GM19467 (cell line): ENCODE measurements at regions not wholly inside any gene's neighbourhood (a gene's known extent, or its start where the extent isn't known, plus 50 kb on each side); places are given as distances from the start of the nearest gene placed in this dataset.
"Not testable (repeated sequence)": the region's sequence is repeated elsewhere in the genome, so short reads cannot be mapped to it uniquely, and the experiment has no call there.

Experiments used
- ATAC-seq: cut with Tn5 transposase; IDR thresholded peaks from one replicate; pipeline ENCODE4 v1.9.1; 2021; ENCODE audit warnings: mild to moderate bottlenecking, moderate library complexity; ENCODE audit not compliant: unreplicated experiment

DNA sequence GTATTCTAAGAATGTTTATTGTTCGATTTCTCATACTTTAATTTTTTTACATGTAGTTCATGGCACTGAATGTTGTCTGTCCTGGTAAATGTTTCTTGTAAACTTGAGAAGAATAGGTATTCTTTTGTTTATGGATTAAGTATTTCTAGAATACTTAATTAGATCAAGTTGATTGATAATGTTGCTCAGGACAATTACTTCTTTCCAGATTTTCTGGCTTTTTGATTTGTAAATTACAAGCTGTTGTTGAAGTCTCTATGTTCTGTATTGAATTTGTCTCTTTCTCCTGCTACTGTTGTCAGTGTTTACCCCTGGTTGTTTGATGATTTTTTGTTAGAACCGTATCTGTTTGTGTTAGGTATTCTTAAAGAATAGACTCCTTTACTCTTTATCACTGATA lies 1720.9 kb upstream of the AGA start:
- ATAC-seq, result no peak

DNA sequence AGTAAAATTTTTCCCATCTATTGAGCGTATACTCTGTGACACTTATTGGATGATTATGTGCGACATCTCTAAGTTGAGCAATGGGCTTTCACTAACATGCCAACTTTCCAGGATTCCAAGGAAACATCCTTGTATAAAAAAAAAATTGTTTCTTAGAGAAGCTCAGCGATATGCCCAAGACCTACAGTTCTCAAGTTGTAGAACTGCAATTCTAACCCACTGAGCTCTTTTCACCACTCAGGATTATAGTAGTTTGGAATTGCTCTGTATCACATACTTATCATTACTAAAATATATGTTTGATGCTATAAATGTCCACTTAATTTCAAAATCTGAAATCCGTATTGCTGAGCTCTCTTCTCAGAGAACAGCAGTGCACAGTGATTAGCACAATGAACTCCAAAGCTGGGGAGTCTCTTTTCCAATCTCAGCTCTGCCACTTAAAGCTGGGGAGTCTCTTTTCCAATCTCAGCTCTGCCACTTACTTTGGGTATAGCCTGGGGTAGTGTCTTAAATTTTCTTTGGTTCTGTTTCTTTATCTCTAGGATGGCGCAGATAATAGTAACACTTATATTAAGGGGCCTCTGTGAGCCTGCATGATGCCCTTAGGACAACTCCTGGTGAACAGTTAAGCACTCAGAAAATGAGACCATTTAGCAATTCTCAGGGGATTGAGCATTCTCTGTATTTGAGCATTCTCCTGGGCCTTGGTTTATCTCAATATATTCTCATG lies 1722.2 kb upstream of the AGA start:
- ATAC-seq, result no peak

DNA sequence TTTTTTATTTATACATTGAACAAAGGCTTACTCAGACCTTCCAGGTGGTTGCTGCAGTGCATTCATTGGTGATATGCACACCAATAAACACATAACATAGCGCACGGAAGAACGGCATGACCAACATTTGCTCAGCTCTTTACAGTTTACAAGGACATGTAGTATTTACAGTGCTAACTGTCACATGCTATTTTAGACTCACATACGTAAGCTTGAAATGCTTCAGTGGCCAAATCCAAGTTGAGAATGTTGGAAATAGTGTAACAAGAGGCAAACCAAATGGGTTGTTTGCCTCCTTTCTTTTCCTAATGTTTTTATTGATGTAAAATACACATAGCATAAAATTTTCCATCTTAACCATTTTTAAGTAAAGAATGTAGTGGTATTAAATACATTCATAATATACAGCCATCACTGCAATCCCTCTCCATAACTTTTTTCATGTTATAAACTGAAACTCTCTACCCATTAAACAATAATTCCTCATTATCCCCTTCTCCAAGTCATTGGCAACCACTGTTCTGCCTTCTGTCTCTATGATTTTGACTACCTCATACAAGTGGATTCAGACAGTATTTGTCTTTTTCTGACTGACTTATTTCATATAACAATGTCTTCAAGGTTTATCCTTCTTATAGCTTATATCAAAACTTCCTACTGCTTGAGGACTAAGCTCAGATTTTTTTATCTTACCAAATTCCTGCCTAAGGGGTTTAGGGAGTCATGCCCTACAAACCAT lies 1722.9 kb upstream of the AGA start:
- no peak for ATAC-seq

DNA sequence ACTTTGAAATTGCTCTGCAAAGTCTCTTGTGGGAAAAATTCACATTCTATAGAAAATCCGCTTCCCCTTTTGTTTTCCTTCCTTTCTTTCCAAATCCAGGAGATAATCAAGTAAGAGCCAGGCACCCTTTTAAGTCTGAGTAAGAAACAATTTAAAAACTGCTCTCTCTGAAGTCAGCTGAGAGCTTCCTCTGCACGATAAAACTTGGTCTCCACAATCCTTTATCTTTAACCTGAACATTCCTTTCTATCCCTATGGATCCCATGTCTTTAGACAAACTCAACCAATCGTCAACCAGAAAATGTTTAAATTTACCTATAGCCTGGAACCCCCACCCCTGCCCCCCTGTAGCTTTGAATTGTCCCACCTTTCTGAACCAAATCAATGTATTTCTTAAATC lies 1723.6 kb upstream of the AGA start:
- no peak for ATAC-seq

DNA sequence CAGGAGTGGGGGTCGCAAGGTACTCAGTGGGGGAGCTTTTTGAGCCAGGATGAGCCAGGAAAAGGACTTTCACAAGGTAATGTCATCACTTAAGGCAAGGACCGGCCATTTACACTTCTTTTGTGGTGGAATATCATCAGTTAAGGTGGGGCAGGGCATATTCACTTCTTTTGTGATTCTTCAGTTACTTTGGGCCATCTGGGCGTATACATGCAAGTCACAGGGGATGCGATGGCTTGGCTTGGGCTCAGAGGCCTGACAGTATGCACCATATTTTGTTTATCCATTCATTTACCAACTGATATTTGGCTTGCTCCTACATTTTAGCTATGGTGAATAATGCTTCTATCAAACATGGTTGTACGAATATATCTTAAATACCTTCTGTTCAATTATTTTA lies 1728.1 kb upstream of the AGA start:
- ATAC-seq, result not testable (repeated sequence)

DNA sequence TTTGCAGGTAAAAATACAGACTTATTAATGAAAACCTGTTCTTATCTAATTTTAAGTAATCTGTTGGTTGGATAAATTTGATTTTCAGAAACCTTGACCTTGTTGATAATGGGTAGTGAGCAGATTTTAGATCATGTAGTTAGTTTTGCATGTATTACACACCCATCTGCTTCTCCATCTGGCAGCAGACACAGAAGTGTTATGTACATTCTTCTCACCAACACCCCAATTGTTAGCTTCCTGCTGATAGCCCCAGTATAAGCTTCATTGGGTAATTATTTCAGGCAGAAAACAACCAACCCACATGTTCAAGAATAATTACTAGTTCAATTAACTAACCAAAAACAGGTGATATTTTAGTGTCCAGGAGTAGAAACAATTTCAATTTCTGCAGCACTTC lies 1740.5 kb upstream of the AGA start:
- ATAC-seq, result no peak

DNA sequence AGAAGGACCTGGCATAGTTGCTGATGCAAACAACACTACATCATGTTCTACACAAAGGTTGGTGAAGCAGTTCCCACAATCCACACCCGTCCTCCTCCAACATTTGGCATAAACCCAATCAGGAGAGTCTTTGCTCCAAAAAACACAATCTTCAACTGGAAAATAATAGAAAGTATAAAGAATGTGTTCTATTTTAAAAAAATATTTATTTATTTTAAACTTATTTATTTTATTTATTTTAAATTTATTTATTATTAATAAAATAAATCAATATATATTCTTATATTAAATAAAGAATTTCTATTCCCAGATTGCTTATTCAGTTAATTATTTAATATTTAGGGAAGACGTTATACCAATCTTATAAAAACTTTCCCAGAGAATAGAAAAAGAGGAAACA lies 1753.7 kb upstream of the AGA start:
- ATAC-seq, result no peak

DNA sequence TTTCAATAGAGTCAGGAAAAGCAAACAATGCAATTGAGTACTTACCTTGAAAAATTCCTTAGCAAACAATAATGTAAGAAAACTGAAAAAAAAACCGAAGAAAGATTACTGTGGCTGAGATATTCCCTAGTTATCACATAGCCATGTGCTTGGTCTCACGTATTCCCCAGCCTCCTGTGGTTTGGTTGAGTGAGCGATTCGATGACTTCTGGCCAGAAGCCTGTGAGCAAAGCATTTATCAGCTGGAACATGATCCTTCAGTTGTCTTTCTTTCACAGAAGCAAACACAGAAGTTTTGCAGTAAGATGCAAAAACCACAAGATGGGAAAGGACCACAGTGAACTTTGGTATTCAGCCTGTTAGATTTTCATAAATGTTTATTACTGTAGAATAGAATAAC lies 1754.3 kb upstream of the AGA start:
- no peak for ATAC-seq

DNA sequence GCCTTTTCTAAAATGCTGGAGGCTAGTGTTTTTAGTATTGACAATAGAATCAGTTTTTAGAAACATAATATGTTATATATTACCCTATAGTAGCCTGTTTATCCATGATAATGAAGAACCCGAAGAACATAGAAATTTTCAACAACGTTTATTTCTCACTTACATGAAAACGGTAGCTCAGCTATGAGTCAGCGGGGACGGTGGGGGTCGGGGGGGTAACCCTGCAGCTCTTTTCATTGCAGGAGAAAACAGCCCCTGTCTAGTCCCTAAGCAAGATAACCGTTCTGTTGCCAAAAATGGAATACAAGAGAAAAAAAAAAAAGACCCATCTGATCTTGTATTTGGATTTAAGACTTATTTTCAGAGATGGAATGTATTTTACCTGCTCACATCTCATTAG lies 1758.4 kb upstream of the AGA start:
- no peak for ATAC-seq

DNA sequence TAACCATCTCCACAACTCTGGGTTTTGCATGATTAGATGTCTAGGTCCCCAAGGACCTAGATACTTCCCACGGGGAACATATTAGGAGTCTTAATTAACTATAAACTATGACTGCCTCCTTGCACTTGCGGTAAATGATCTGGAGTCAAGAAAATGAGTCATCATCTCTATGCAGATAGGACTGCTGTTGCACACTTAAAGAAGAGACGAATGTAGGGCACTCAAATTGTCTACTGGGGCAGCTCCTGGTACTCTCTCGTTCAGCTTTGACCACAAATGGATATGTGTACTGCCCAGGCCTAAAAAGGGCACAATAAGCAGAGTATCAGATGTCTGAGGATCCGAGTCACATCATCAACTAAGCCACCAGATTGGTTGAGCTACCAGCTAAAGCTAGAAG lies 1783.4 kb upstream of the AGA start:
- no peak for ATAC-seq

DNA sequence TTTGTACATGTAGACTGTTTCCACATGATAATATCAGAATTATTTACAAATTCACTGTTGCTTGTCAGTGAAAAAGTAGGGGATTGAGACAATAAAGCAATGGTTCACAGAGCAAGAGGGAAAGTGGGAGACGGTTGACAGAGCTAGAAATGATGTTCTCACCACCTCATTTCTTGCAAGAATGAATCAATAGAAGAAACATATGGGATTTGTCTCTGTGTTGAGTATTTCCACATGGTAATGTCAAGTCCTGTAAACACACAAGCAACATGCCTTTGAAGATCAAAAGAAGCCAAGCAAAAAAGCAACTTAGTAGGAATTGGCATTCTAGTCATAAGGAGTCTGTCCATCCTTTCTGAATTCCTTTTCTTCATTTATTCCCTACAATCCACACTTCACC lies 1806.6 kb upstream of the AGA start:
- no peak for ATAC-seq

DNA sequence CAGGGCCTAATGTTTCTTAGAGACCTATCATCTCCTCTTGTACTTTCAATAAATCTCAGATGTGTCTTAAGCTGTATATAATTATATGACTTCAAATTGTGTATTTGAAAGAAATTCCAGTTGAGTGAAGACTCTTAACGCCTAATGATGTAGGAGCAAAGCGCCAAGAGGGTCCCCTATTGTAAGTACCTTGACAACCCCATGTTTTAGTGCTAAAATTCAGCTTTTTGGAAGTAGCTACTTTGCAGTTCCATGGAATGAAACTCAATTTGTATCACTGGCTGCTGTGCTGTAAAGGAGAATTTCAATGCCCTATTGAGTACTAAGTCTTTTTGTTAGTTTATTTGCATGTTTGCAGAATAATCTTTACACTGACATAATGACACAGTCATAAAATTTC lies 1826.6 kb upstream of the AGA start:
- no peak for ATAC-seq

DNA sequence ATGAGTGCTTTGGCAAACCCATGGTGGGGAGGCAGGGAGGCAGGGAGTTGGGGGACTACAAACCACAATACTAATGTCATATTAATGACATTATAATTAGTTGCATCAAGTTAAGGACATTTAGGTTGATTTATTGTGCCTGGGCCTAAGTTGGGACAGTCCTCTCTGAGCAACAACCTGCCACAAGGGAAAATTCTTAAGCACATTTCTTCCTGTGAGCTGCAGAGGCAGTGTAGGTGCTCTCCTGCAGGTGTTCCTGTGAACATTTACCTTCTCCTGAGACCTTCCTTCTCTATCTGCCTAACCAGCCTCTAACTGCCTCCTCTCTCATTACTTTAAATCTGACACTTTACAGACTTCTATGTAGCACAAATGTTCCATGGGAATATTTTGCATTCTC lies 1830.0 kb upstream of the AGA start:
- ATAC-seq, result no peak

DNA sequence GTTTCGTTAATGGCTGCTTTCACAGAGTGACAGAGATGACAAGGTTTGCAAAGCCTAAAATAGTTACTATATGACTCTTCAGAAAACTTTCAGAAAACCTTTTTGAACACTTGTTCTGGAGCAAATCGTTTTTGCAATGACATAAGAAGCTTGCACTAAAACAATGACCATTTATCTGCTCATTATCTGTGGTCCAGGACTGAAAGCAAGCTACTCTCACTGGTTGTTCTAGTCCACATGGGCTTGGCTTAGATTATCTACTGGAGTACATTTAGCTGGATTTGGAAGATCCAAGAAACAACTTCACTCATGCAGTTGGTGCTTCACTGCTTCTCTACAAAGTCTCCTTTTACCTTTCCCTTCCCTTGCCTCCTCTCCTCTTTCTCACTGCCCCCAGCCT lies 1836.4 kb upstream of the AGA start:
- no peak for ATAC-seq

DNA sequence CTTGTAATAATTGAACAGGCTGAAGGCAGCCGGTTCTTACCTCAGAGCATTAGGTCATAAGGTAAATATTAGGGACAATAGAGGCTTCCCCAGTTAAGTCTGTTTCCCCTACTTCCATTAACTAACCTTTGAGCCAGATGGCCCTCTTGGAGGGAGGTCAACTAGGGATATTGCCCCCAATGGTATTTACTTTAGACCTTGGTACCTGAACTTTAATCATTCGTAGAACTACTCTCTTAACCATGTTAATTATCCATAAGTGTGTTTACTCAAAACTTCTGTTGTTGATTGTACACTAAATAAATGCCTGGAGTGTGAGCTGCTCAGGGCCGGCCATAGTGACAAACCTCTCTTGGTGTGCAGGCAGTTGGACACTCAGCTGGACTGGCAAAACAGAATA lies 1843.5 kb upstream of the AGA start:
- ATAC-seq, result no peak

DNA sequence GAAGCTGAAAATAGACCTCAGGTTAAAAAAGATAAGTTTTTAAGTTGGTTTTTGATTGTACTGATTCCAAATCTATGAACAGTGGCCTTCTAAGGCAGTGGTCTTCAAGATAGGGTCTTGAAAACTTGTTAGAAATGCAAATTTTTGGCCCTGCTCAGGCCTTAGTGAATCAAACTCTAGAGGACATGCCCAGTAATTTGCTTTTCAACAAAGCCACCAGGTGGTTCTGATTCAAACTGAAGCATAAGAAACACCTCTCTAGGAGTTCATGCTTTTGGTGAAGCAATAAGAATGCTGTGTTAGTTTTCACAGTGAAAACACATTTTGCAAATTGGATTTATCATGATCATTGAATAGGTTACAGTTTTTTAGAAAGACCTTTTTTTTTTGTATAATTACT lies 1849.4 kb upstream of the AGA start:
- ATAC-seq, result no peak

DNA sequence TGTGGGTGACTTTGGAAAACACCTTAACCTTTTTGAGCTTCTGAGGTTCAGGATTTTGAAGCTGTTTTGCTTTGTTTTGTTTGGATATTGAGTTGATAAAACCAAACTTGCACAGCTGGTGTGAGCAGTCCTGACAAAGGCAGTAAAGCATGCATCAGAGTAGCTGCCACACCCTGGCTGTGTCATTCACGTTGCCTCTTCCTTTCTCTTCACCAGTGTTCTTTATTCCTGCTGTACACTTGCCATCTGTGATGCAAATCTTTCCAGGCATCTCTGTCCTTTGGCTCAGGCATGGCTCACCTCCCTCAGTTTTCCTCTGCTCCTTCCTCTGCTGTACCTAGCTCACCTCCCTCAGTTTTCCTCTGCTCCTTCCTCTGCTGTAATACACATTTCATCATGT lies 1850.2 kb upstream of the AGA start:
- no peak for ATAC-seq

DNA sequence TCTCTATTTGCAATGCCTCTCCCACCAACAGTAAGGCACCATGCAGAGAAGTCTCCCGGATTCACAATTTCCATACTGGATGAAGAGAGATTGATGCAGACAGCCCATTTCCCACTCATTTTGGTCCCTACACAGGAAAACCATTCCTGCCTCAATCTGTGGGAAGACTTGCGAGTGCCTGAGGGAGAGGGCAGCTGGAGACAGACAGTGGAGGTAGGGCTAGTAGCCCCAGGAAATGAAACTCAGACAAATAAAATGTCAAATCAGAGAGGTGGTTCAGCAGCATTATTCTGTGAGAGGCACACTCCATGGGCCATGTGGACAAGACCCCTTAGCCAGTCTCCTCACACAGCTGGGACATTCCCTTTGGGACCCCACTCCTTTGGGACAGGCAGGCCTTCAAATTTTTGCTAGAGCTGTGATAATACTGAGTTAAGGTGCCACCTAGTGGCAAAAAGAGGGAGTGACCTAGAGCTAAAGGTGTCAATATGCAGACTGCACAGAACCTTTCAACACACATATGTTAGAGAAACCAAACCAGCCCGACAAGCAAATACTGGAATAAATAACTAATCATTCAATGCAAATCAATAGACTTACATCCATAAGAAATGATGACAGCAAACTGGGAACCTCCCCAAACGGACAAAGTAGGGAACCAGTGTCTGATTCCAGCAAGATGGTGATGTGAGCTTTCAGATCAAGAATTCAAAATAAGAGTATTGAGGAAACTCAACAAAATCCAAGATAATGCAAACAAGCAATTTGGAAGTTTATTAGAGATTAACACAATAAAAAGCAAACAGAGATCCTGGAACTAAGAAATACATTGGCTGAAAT lies 1865.3 kb upstream of the AGA start:
- no peak for ATAC-seq

DNA sequence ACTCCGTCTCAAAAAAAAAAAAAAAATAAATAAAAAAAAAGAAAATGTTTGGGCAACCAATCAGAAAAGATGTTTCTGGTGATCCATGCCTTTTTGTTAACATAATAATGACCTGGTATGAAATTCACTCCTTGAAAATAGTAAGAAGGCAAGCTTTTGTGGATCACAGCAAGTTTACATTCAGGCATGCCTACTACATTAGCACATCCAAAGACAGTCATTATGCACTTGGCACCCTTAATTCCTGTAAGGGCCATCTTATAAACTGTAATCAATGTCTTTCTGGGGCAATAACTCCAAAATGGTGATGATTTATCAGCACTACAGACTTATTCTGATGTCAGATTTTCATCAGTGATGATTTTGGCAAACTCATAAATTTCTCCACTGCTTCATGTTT lies 1871.6 kb upstream of the AGA start:
- no peak for ATAC-seq

DNA sequence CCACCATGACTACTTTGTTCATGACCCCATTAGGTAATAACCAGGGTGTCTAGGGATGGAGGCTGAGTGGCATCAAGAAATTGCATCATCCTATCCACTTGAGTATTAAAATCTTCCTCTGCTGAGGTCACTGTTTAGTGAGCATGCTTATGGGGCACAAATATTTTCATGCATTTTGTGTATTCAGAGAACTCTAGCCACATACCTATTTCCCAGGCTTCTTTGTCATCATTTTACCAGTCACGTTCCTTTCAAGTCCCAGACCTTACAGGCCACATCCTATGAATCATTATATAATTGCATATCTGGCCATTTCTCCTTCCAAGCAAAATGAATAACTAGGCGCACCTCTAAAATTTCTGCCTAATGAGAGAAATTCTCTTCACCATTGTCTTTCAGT lies 1882.9 kb upstream of the AGA start:
- ATAC-seq, result no peak

DNA sequence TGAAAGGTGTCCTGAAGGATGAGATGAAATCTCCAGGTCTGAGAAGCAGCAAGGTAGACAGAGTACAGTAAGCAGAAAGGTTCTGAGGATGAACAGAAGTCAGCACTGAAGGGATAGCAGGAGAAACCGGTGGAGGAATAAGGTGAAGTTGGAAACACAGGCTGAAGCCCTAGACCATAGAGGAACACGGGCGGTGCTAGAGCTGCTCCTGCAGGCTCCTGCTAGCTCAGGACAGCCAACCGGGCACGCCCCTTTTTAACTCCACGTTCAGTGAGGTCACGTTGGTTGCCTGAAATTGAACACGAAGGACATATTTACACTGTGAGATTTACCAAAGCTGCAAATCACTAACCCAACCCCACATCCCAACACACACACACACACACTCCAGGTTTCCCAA lies 1886.4 kb upstream of the AGA start:
- ATAC-seq, result no peak

DNA sequence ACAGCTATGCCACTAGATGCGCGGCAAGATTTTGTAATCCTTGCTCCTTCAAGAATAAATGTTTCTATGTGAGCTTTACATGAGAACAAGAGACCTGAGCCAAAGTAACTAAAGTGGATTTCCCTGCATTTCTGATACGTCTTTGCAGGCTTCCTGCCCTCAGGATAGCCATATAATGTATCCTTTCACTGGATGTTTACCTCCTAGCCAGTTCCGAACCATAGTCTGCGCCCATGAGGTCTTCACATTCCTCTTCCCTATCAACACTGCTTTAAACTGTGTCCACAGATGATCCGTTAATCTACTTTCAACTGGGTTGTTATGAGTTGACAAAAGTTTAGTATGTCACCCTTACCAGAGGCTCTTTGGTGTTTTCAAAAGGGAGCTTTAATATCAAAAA lies 1889.1 kb upstream of the AGA start:
- no peak for ATAC-seq
